Osteoblast (primary cell): ENCODE measurements at regions not wholly inside any gene's neighbourhood (a gene's known extent, or its start where the extent isn't known, plus 50 kb on each side); places are given as distances from the start of the nearest gene placed in this dataset.
A peak's percentile ranks its signal among the peaks of the same experiment; 100 is the strongest.

Source experiments
- DNase-seq: peaks from one replicate; pipeline ENCODE4 v3.0.0; 2011; ENCODE audit warnings: low spot score, mixed read lengths; ENCODE audit not compliant: insufficient read length; ENCODE audit errors: missing footprints
- H2AFZ ChIP-seq: 2 replicates; pipeline ENCODE4 v1.6.0; 2011; ENCODE audit warnings: mild to moderate bottlenecking, low read length
- H3K27ac ChIP-seq: 2 replicates; pipeline ENCODE4 v1.5.1; 2011; ENCODE audit warnings: mild to moderate bottlenecking, low read depth, low read length, moderate library complexity
- H3K27me3 ChIP-seq: 2 replicates; pipeline ENCODE4 v1.6.0; 2012; ENCODE audit warnings: mild to moderate bottlenecking, control low read depth, inconsistent platforms, low read length, moderate library complexity; ENCODE audit not compliant: insufficient read depth
- H3K36me3 ChIP-seq: 2 replicates; pipeline ENCODE4 v1.5.1; 2011; ENCODE audit warnings: mild to moderate bottlenecking, low read length, control low read depth, moderate library complexity; ENCODE audit not compliant: insufficient read depth
- H3K4me1 ChIP-seq: 2 replicates; pipeline ENCODE4 v1.5.1; 2011; ENCODE audit warnings: mild to moderate bottlenecking, low read length, control low read depth, moderate library complexity; ENCODE audit not compliant: insufficient read depth
- H3K4me2 ChIP-seq: 2 replicates; pipeline ENCODE4 v1.6.0; 2011; ENCODE audit warnings: mild to moderate bottlenecking, low read length; ENCODE audit not compliant: insufficient read depth
- H3K4me3 ChIP-seq: fragments of 200-600 bp; sonication (generic); 3 replicates; pipeline ENCODE4 v1.5.1; 2012; ENCODE audit warnings: mild to moderate bottlenecking, low read length, inconsistent platforms; ENCODE audit not compliant: insufficient read depth
- H3K79me2 ChIP-seq: 2 replicates; pipeline ENCODE4 v1.6.0; 2012; ENCODE audit warnings: mild to moderate bottlenecking, low read length, control low read depth, inconsistent platforms; ENCODE audit not compliant: insufficient read depth
- H3K9me3 ChIP-seq: 2 replicates; pipeline ENCODE4 v1.5.1; 2011; ENCODE audit warnings: low read depth, low read length, control low read depth
- H4K20me1 ChIP-seq: 2 replicates; pipeline ENCODE4 v1.6.0; 2012; ENCODE audit warnings: mild to moderate bottlenecking, low read length, control low read depth; ENCODE audit not compliant: insufficient read depth
- TF ChIP-seq, protein P1 (sequence below): IDR thresholded peaks from 2 replicates; pipeline ENCODE4 v1.5.1; 2011; ENCODE audit warnings: mild to moderate bottlenecking, low read depth, low read length, moderate library complexity; ENCODE audit errors: extremely low read depth

GRCh38 chr13:18947376-18947977 lies 234.1 kb downstream of the TUBA3C start:
- H4K20me1 ChIP-seq = no peaks in the 10 kb centered on the region

DNA sequence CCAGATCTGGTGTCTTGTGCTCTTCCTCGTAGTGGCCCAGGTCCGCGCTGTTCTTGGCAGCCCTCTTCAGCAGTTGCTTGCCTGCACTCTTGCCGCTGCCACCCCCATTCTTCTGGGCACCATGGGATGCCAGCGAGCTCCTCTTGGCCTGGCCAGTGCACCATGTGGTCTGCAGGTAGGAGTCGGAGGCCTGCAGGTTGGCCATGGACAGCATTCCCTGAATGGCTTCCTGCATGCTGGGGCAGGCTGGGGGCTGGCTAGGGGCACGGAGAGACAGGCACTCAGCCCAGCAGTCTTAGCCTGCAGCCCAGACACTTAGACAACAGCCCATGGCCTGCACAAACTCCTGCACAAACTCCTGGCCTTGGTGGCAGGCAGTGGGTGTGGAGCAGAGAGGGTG lies 234.9 kb downstream of the TUBA3C start:
- Histone ChIP-seq H4K20me1 (no peaks in the 10 kb centered on the region), H3K4me1 (no peaks in the 10 kb centered on the region), H3K36me3 (no peaks in the 10 kb centered on the region), H2AFZ (no peak overlapping the region), H3K4me2 (no peak overlapping the region), H3K79me2 (no peaks in the 10 kb centered on the region), H3K9me3 (no peaks in the 10 kb centered on the region), H3K4me3 (no peak overlapping the region), H3K27me3 (no peaks in the 10 kb centered on the region), H3K27ac (no peak overlapping the region)
- peak; percentile 55 for DNase-seq
- TF ChIP-seq, protein P1, sequence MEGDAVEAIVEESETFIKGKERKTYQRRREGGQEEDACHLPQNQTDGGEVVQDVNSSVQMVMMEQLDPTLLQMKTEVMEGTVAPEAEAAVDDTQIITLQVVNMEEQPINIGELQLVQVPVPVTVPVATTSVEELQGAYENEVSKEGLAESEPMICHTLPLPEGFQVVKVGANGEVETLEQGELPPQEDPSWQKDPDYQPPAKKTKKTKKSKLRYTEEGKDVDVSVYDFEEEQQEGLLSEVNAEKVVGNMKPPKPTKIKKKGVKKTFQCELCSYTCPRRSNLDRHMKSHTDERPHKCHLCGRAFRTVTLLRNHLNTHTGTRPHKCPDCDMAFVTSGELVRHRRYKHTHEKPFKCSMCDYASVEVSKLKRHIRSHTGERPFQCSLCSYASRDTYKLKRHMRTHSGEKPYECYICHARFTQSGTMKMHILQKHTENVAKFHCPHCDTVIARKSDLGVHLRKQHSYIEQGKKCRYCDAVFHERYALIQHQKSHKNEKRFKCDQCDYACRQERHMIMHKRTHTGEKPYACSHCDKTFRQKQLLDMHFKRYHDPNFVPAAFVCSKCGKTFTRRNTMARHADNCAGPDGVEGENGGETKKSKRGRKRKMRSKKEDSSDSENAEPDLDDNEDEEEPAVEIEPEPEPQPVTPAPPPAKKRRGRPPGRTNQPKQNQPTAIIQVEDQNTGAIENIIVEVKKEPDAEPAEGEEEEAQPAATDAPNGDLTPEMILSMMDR = no peak

More at GRCh38 chr13:18947376-18947977, 234.1 kb downstream of the TUBA3C start:
- Histone ChIP-seq H3K27ac (no peak overlapping the region), H3K4me2 (no peak overlapping the region), H3K4me1 (no peaks in the 10 kb centered on the region), H3K27me3 (no peaks in the 10 kb centered on the region), H3K4me3 (no peak overlapping the region), H3K36me3 (no peaks in the 10 kb centered on the region), H3K9me3 (no peaks in the 10 kb centered on the region), H3K79me2 (no peaks in the 10 kb centered on the region), H2AFZ (no peak overlapping the region)
- TF ChIP-seq, protein P1 = no peak
- peak; percentile 19 for DNase-seq

DNA sequence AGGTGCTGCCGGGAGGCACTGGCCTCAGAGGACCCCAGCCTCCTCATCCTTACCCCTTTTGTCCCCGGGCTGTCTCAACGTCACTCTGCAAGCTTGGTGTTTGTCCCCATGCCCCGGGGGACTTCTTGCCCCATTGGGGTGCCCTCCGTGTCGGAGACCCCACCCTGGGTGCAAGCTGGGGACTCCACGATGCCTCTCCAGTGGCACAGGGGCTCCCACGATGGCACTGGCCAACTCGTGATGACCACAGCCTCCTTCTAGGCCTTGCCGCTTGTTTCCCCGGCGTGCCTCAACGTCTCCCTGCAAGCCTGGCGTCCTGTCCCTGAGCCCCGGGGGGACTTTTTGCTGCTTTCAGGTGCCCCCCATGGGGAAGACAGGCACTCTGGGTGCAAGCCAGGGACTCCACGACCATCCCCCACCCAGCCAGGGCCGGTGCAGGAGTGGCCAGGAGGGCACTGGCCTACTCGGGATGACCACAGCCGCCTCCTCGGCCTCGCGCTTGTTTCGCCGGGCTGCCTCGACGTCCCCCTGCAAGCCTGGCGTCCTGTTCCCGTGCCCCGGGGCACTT lies 237.0 kb downstream of the TUBA3C start:
- Histone ChIP-seq H2AFZ (no peak overlapping the region), H4K20me1 (no peaks in the 10 kb centered on the region), H3K27ac (no peak overlapping the region), H3K4me1 (no peaks in the 10 kb centered on the region), H3K79me2 (no peaks in the 10 kb centered on the region), H3K9me3 (no peaks in the 10 kb centered on the region), H3K4me2 (no peak overlapping the region), H3K36me3 (no peaks in the 10 kb centered on the region), H3K27me3 (no peaks in the 10 kb centered on the region), H3K4me3 (no peak overlapping the region)
- DNase-seq = peak; percentile 14
- TF ChIP-seq, protein P1 = no peak

DNA sequence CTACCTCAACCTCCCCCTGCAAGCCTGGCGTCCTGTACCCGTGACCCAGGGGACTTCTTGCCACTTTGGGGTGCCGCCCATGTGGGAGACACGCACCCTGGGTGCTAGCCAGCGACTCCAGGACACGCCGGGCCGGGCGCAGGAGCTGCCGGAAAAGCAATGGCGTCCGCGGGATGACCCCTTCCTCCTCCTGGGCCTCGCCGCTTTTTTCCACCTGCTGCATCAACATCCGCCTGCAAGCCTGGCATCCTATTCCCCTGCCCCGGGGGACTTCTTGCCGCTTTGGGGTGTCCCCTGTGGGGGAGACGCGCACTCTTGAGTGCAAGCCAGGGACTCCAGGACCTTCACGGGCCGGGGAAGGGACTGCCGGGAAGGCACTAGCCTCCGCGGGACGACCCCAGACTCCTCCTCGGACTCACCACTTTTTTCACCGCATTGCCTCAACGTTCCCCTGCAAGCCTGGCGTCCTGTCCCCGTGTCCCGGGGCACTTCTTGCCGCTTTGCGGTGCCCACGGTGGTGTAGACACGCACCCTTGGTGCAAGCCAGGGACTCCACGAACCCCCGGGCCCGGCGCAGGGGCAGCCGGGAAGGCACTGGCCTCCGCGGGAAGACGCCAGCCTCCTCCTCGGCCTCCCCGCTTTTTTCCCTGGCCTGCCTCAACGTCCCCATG lies 237.8 kb downstream of the TUBA3C start:
- H3K27me3 ChIP-seq = no peaks in the 10 kb centered on the region
- no peaks in the 10 kb centered on the region for H3K79me2 ChIP-seq
- no peak overlapping the region for H3K4me2 ChIP-seq
- no peaks in the 10 kb centered on the region for H3K9me3 ChIP-seq
- no peak overlapping the region for H3K27ac ChIP-seq
- H3K4me3 ChIP-seq = no peak overlapping the region
- no peaks in the 10 kb centered on the region for H3K4me1 ChIP-seq
- no peaks in the 10 kb centered on the region for H4K20me1 ChIP-seq
- H3K36me3 ChIP-seq = no peaks in the 10 kb centered on the region
- no peak overlapping the region for H2AFZ ChIP-seq
- peak; percentile 15 for DNase-seq
- TF ChIP-seq, protein P1 = no peak
